ENCODE measurements at regions not wholly inside any gene's neighbourhood (a gene's known extent, or its start where the extent isn't known, plus 50 kb on each side); places are given as distances from the start of the nearest gene placed in this dataset.

GRCh38 chr4:130485371-130485770, 1389.4 kb downstream of the C4orf33 start:
- DNase-seq (ENCODE audit: low read depth): no peak

- DNase-seq (ENCODE audit: low read depth): no peak
Observed at GRCh38 chr4:130486186-130486585, 1390.2 kb downstream of the C4orf33 start.

- no peak for DNase-seq (ENCODE audit: low read depth)
Observed at GRCh38 chr4:130486841-130487240, 1390.9 kb downstream of the C4orf33 start.

- no peak for DNase-seq (ENCODE audit: low read depth)
Observed at GRCh38 chr4:130510661-130511060, 1414.7 kb downstream of the C4orf33 start.

- DNase-seq (ENCODE audit: low read depth): no peak
Observed at GRCh38 chr4:130511776-130512175, 1415.8 kb downstream of the C4orf33 start.

GRCh38 chr4:130524057-130524456, 1428.1 kb downstream of the C4orf33 start:
- DNase-seq (ENCODE audit: low read depth): no peak

- DNase-seq (ENCODE audit: low read depth): no peak
Observed at GRCh38 chr4:130530505-130530904, 1434.6 kb downstream of the C4orf33 start.

GRCh38 chr4:130534651-130535050, 1438.7 kb downstream of the C4orf33 start:
- DNase-seq (ENCODE audit: low read depth): no peak

GRCh38 chr4:130542953-130543352, 1447.0 kb downstream of the C4orf33 start:
- DNase-seq (ENCODE audit: low read depth): no peak

- no peak for DNase-seq (ENCODE audit: low read depth)
Observed at GRCh38 chr4:130545171-130545570, 1449.2 kb downstream of the C4orf33 start.

- no peak for DNase-seq (ENCODE audit: low read depth)
Observed at GRCh38 chr4:130545596-130545995, 1449.6 kb downstream of the C4orf33 start.

GRCh38 chr4:130559268-130559667, 1463.3 kb downstream of the C4orf33 start:
- no peak for DNase-seq (ENCODE audit: low read depth)

GRCh38 chr4:130563185-130563888, 1467.4 kb downstream of the C4orf33 start:
- DNase-seq (ENCODE audit: low read depth): peak; percentile 3

GRCh38 chr4:130563889-130564418, 1468.0 kb downstream of the C4orf33 start:
- no peak for DNase-seq (ENCODE audit: low read depth)

GRCh38 chr4:130568746-130569145, 1472.8 kb downstream of the C4orf33 start:
- no peak for DNase-seq (ENCODE audit: low read depth)

GRCh38 chr4:130573742-130574141, 1477.8 kb downstream of the C4orf33 start:
- DNase-seq (ENCODE audit: low read depth): no peak

- no peak for DNase-seq (ENCODE audit: low read depth)
Observed at GRCh38 chr4:130574215-130574614, 1478.3 kb downstream of the C4orf33 start.

- DNase-seq (ENCODE audit: low read depth): no peak
Observed at GRCh38 chr4:130576218-130576617, 1480.3 kb downstream of the C4orf33 start.

- DNase-seq (ENCODE audit: low read depth): no peak
Observed at GRCh38 chr4:130591091-130591490, 1495.1 kb downstream of the C4orf33 start.

- no peak for DNase-seq (ENCODE audit: low read depth)
Observed at GRCh38 chr4:130600706-130601105, 1504.8 kb downstream of the C4orf33 start.

GRCh38 chr4:130603043-130603442, 1507.1 kb downstream of the C4orf33 start:
- no peak for DNase-seq (ENCODE audit: low read depth)

GRCh38 chr4:130608121-130608520, 1512.2 kb downstream of the C4orf33 start:
- no peak for DNase-seq (ENCODE audit: low read depth)

GRCh38 chr4:130628531-130628930, 1532.6 kb downstream of the C4orf33 start:
- DNase-seq (ENCODE audit: low read depth): no peak

All from GM04504 (cell line).